GM12874 (cell line): ENCODE measurements at regions not wholly inside any gene's neighbourhood (a gene's known extent, or its start where the extent isn't known, plus 50 kb on each side); places are given as distances from the start of the nearest gene placed in this dataset.

Experiments
- CTCF ChIP-seq: IDR thresholded peaks from 2 replicates; pipeline ENCODE4 v1.5.1; 2011; ENCODE audit warnings: low read depth, mild to moderate bottlenecking, control low read depth, low read length, moderate library complexity; ENCODE audit not compliant: insufficient read depth

- TF ChIP-seq CTCF: no peak
Measured at GRCh38 chr2:119076713-119077112, 81.8 kb downstream of the C1QL2 start.

- no peak for TF ChIP-seq CTCF
Measured at GRCh38 chr2:119073213-119073612, 85.3 kb downstream of the C1QL2 start.

- TF ChIP-seq CTCF: no peak
Measured at GRCh38 chr2:119071476-119071875, 87.1 kb downstream of the C1QL2 start.

- TF ChIP-seq CTCF: no peak
Measured at GRCh38 chr2:119069781-119070180, 88.8 kb downstream of the C1QL2 start.

- TF ChIP-seq CTCF: no peak
Measured at GRCh38 chr2:119068154-119068725, 90.3 kb downstream of the C1QL2 start.

- no peak for TF ChIP-seq CTCF
Measured at GRCh38 chr2:119066272-119066804, 92.2 kb downstream of the C1QL2 start.

- TF ChIP-seq CTCF: no peak
Measured at GRCh38 chr2:119065146-119065545, 93.4 kb downstream of the C1QL2 start.
